GM23338 (cell line): ENCODE measurements at regions not wholly inside any gene's neighbourhood (a gene's known extent, or its start where the extent isn't known, plus 50 kb on each side); places are given as distances from the start of the nearest gene placed in this dataset.
A peak's percentile ranks its signal among the peaks of the same experiment; 100 is the strongest.

ENCODE experiments used
- ATAC-seq: fragments of 200-7000 bp; cut with Tn5 transposase; 3 replicates; pipeline ENCODE4 v1.9.1; 2020
- DNase-seq: peaks from one replicate; pipeline ENCODE4 v3.0.0-alpha.2; 2015; ENCODE audit warnings: low spot score
- H2AFZ ChIP-seq: fragments of 200-600 bp; sonication (generic); 2 replicates; pipeline ENCODE4 v1.8.0; 2016; ENCODE audit warnings: antibody characterized with exemption, mild to moderate bottlenecking, moderate library complexity
- H3F3A ChIP-seq: fragments of 200-600 bp; sonication (generic); replicated peaks from 2 replicates; pipeline ENCODE4 v1.8.0; 2017; ENCODE audit warnings: antibody characterized with exemption, mixed run types, low read depth
- H3K27ac ChIP-seq: fragments of 200-600 bp; sonication (generic); 2 replicates; pipeline ENCODE4 v1.6.1; 2016; ENCODE audit warnings: low read depth
- H3K27me3 ChIP-seq: fragments of 200-600 bp; sonication (generic); 2 replicates; pipeline ENCODE4 v1.8.0; 2016; ENCODE audit warnings: mild to moderate bottlenecking, mixed run types, moderate library complexity; ENCODE audit not compliant: insufficient read depth
- H3K36me3 ChIP-seq: fragments of 200-600 bp; sonication (generic); 2 replicates; pipeline ENCODE4 v1.8.0; 2016; ENCODE audit warnings: mild to moderate bottlenecking; ENCODE audit not compliant: insufficient read depth
- H3K4me1 ChIP-seq: fragments of 200-600 bp; sonication (generic); 2 replicates; pipeline ENCODE4 v1.8.0; 2016; ENCODE audit warnings: mild to moderate bottlenecking, moderate library complexity; ENCODE audit not compliant: insufficient read depth
- H3K4me2 ChIP-seq: fragments of 200-600 bp; sonication (generic); 2 replicates; pipeline ENCODE4 v1.7.1; 2017; ENCODE audit warnings: mixed run types
- H3K4me3 ChIP-seq: fragments of 200-600 bp; sonication (generic); 2 replicates; pipeline ENCODE4 v1.6.1; 2016; ENCODE audit warnings: mixed run types
- H3K79me2 ChIP-seq: fragments of 200-600 bp; sonication (generic); replicated peaks from 2 replicates; pipeline ENCODE4 v1.8.0; 2017; ENCODE audit warnings: mild to moderate bottlenecking; ENCODE audit not compliant: insufficient read depth
- H3K9me2 ChIP-seq: fragments of 200-600 bp; sonication (generic); 2 replicates; pipeline ENCODE4 v1.8.0; 2017; ENCODE audit not compliant: insufficient read depth
- H4K20me1 ChIP-seq: fragments of 200-600 bp; sonication (generic); replicated peaks from 2 replicates; pipeline ENCODE4 v1.8.0; 2017; ENCODE audit warnings: mild to moderate bottlenecking; ENCODE audit not compliant: insufficient read depth
- H3K27ac Mint-ChIP-seq: 2 replicates; pipeline ENCODE4 v1.8.0; 2020; ENCODE audit warnings: inconsistent platforms, mild to moderate bottlenecking, moderate library complexity, mixed read lengths
- H3K27me3 Mint-ChIP-seq: 3 replicates; pipeline ENCODE4 v1.8.0; 2022; ENCODE audit warnings: low read depth, mild to moderate bottlenecking, moderate library complexity, mixed read lengths, inconsistent platforms; ENCODE audit not compliant: insufficient read depth, poor library complexity
- H3K36me3 Mint-ChIP-seq: 3 replicates; pipeline ENCODE4 v1.8.0; 2021; ENCODE audit warnings: low read depth, mild to moderate bottlenecking, inconsistent platforms, moderate library complexity, mixed read lengths
- H3K4me1 Mint-ChIP-seq: 3 replicates; pipeline ENCODE4 v1.8.0; 2020; ENCODE audit warnings: mild to moderate bottlenecking, inconsistent platforms, mixed read lengths
- H3K4me3 Mint-ChIP-seq: 3 replicates; pipeline ENCODE4 v1.8.0; 2021; ENCODE audit warnings: moderate library complexity, mild to moderate bottlenecking, inconsistent platforms, mixed read lengths
- H3K9me3 Mint-ChIP-seq: 3 replicates; pipeline ENCODE4 v1.8.0; 2020; ENCODE audit warnings: moderate library complexity, mild to moderate bottlenecking, inconsistent platforms, mixed read lengths
- CTCF ChIP-seq, 2 experiments: fragments of 200-600 bp in 1 of 2; sonication (generic) in 1 of 2; conservative IDR thresholded peaks; 2 replicates each; pipeline versions ENCODE4 v1.5.1 to v1.6.1; 2016 to 2017; ENCODE audit warnings: antibody characterized with exemption in 2 of 2, low read depth in 2 of 2, mild to moderate bottlenecking in 2 of 2, moderate library complexity in 1 of 2
- NANOG ChIP-seq: IDR thresholded peaks from 2 replicates; pipeline ENCODE4 v1.6.1; 2016; ENCODE audit warnings: antibody characterized with exemption, borderline replicate concordance
- STAT1 ChIP-seq: IDR thresholded peaks from one replicate; pipeline ENCODE4 v1.6.1; 2016; ENCODE audit warnings: antibody characterized with exemption; ENCODE audit not compliant: unreplicated experiment
- ZNF462 ChIP-seq: fragments of 250-450 bp; sonication (Bioruptor Pico); IDR thresholded peaks from 2 replicates; pipeline ENCODE4 v1.5.0; 2020; ENCODE audit warnings: mild to moderate bottlenecking, moderate library complexity

- TF ChIP-seq STAT1, result no peak
- no peak for TF ChIP-seq CTCF (conservative IDR thresholded peaks at IDR 0.05; ENCODE audit: low read depth in 2 of 2)
- TF ChIP-seq ZNF462 (CRISPR knock-in tag), result no peak
- no peak for TF ChIP-seq NANOG
- Histone ChIP-seq H3K36me3 (no peaks in the 10 kb centered on the region), H3K4me3 (no peak overlapping the region), H2AFZ (no peak overlapping the region), H3K9me2 (no peaks in the 10 kb centered on the region), H3K4me2 (no peak overlapping the region), H3K27ac (no peak overlapping the region), H3K79me2 (no peaks in the 10 kb centered on the region), H3K27me3 (no peaks in the 10 kb centered on the region), H3F3A (no peaks in the 10 kb centered on the region), H3K4me1 (no peaks in the 10 kb centered on the region), H4K20me1 (no peaks in the 10 kb centered on the region)
- no peak for ATAC-seq
- no peak overlapping the region for H3K4me3 Mint-ChIP-seq
- H3K4me1 Mint-ChIP-seq, result no peaks in the 10 kb centered on the region
- no peaks in the 10 kb centered on the region for H3K36me3 Mint-ChIP-seq
- no peaks in the 10 kb centered on the region for H3K9me3 Mint-ChIP-seq
- no peak for DNase-seq
- H3K27ac Mint-ChIP-seq, result no peak overlapping the region
- peaks cover 2% of the 10 kb centered on the region for H3K27me3 Mint-ChIP-seq
Measured at GRCh38 chr6:97563529-97563928, 280.5 kb upstream of the MMS22L start.

- Mint-ChIP-seq H3K4me3 (no peak overlapping the region), H3K9me3 (no peaks in the 10 kb centered on the region), H3K27ac (no peak overlapping the region), H3K27me3 (peaks cover 1% of the 10 kb centered on the region), H3K36me3 (no peaks in the 10 kb centered on the region), H3K4me1 (peaks cover 2% of the 10 kb centered on the region; the same call in 1 of the 3 replicates)
- no peaks in the 10 kb centered on the region for H3F3A ChIP-seq
- H2AFZ ChIP-seq, result peak overlapping the region; percentile 6; the same call in 1 of the 2 replicates
- no peak overlapping the region for H3K27ac ChIP-seq
- H3K27me3 ChIP-seq, result no peaks in the 10 kb centered on the region
- H3K9me2 ChIP-seq, result no peaks in the 10 kb centered on the region
- no peak overlapping the region for H3K4me2 ChIP-seq
- DNase-seq, result no peak
- no peak for ATAC-seq
- no peaks in the 10 kb centered on the region for H3K36me3 ChIP-seq
- no peaks in the 10 kb centered on the region for H3K79me2 ChIP-seq
- H3K4me1 ChIP-seq, result 0 out of 2 replicates have a peak, but pooled peaks cover 4% of the 10 kb centered on the region
- no peak overlapping the region for H3K4me3 ChIP-seq
- no peaks in the 10 kb centered on the region for H4K20me1 ChIP-seq
- TF ChIP-seq CTCF (conservative IDR thresholded peaks at IDR 0.05; ENCODE audit: low read depth in 2 of 2) (no peak), STAT1 (no peak)
Measured at GRCh38 chr6:97572943-97573342, 289.9 kb upstream of the MMS22L start.
